HEK293 (cell line): ENCODE measurements at regions not wholly inside any gene's neighbourhood (a gene's known extent, or its start where the extent isn't known, plus 50 kb on each side); places are given as distances from the start of the nearest gene placed in this dataset.

ENCODE experiments used
- CTCF ChIA-PET: fragments of 350-600 bp; formaldehyde crosslinking; extraction: SDS; loops from one replicate; lab custom pipeline; 2021; ENCODE audit warnings: antibody characterized with exemption; lab: Yijun Ruan, JAX
- POLR2A ChIA-PET: fragments of 300-600 bp; formaldehyde crosslinking; extraction: SDS; loops from one replicate; lab custom pipeline; 2020; ENCODE audit warnings: antibody characterized with exemption, inconsistent platforms; lab: Yijun Ruan, JAX
- H3K27ac ChIP-seq: fragments of 200-500 bp; sonication (Bioruptor generic); 2 replicates; pipeline ENCODE4 v1.5.1; 2014; ENCODE audit warnings: low read depth, low read length, control low read depth, inconsistent platforms; ENCODE audit errors: extremely low read depth
- H3K36me3 ChIP-seq, 2 experiments: fragments of 200-500 bp in 1 of 2; sonication (Bioruptor generic) in 1 of 2; 1 replicate in 1 of 2; 2 replicates in 1 of 2; pipeline ENCODE4 v1.5.1; 2014 to 2017; ENCODE audit warnings: inconsistent platforms in 2 of 2, low read length in 2 of 2; ENCODE audit not compliant: control insufficient read depth in 2 of 2, insufficient read depth in 1 of 2
- H3K4me1 ChIP-seq: fragments of 200-500 bp; sonication (Bioruptor generic); 2 replicates; pipeline ENCODE4 v1.5.1; 2014; ENCODE audit warnings: mild to moderate bottlenecking, low read length, inconsistent platforms; ENCODE audit not compliant: control insufficient read depth, insufficient read depth
- H3K4me3 ChIP-seq: 2 replicates; pipeline ENCODE4 v1.5.1; 2011; ENCODE audit warnings: low read depth, mild to moderate bottlenecking, control low read depth, low read length, moderate library complexity
- H3K9me3 ChIP-seq: fragments of 200-500 bp; sonication (Bioruptor generic); 2 replicates; pipeline ENCODE4 v1.5.1; 2014; ENCODE audit warnings: low read depth, low read length, inconsistent platforms; ENCODE audit not compliant: control insufficient read depth, insufficient read depth
- KLF1 ChIP-seq: fragments of 450-650 bp; formaldehyde crosslinking; IDR thresholded peaks from 2 replicates; pipeline ENCODE4 v1.5.1; 2016; ENCODE audit warnings: missing biosample characterization, missing genetic modification characterization
- SALL2 ChIP-seq: fragments of 450-650 bp; formaldehyde crosslinking; IDR thresholded peaks from 2 replicates; pipeline ENCODE4 v1.5.0; 2017; ENCODE audit warnings: missing biosample characterization, mild to moderate bottlenecking, missing genetic modification characterization, borderline replicate concordance
- TCF7L2 ChIP-seq: IDR thresholded peaks from 2 replicates; pipeline ENCODE4 v1.6.1; 2011; ENCODE audit warnings: low read depth, mild to moderate bottlenecking, inconsistent platforms, low read length, moderate library complexity, borderline replicate concordance
- ZIC2 ChIP-seq: fragments of 450-650 bp; formaldehyde crosslinking; IDR thresholded peaks from 2 replicates; pipeline ENCODE4 v1.5.1; 2016; ENCODE audit warnings: missing biosample characterization, missing genetic modification characterization
- ZNF114 ChIP-seq: fragments of 450-650 bp; formaldehyde crosslinking; IDR thresholded peaks from 2 replicates; pipeline ENCODE4 v1.5.0; 2017; ENCODE audit warnings: missing biosample characterization, missing genetic modification characterization
- ZNF266 ChIP-seq: fragments of 450-650 bp; formaldehyde crosslinking; IDR thresholded peaks from 2 replicates; pipeline ENCODE4 v1.5.1; 2016; ENCODE audit warnings: missing biosample characterization, missing genetic modification characterization, low read depth
- ZNF366 ChIP-seq: fragments of 450-650 bp; formaldehyde crosslinking; conservative IDR thresholded peaks from 2 replicates; pipeline ENCODE4 v1.5.1; 2016; ENCODE audit warnings: missing biosample characterization, missing genetic modification characterization
- ZNF473 ChIP-seq: fragments of 450-650 bp; formaldehyde crosslinking; IDR thresholded peaks from 2 replicates; pipeline ENCODE4 v1.5.1; 2017; ENCODE audit warnings: missing biosample characterization, missing genetic modification characterization
- ZNF501 ChIP-seq: fragments of 450-650 bp; formaldehyde crosslinking; IDR thresholded peaks from 2 replicates; pipeline ENCODE4 v1.5.1; 2016; ENCODE audit warnings: missing biosample characterization, missing genetic modification characterization
- ZNF624 ChIP-seq: fragments of 450-650 bp; formaldehyde crosslinking; IDR thresholded peaks from 2 replicates; pipeline ENCODE4 v1.5.1; 2017; ENCODE audit warnings: missing biosample characterization, missing genetic modification characterization
- ZNF654 ChIP-seq: fragments of 450-650 bp; formaldehyde crosslinking; IDR thresholded peaks from 2 replicates; pipeline ENCODE4 v1.5.1; 2016; ENCODE audit warnings: low read depth, missing biosample characterization, missing genetic modification characterization
- ZNF707 ChIP-seq: fragments of 450-650 bp; formaldehyde crosslinking; IDR thresholded peaks from 2 replicates; pipeline ENCODE4 v1.5.1; 2016; ENCODE audit warnings: missing biosample characterization, missing genetic modification characterization
- ZNF830 ChIP-seq: fragments of 450-650 bp; IDR thresholded peaks from 2 replicates; pipeline ENCODE4 v1.5.0; 2018; ENCODE audit warnings: missing biosample characterization, missing genetic modification characterization, low read depth, mild to moderate bottlenecking, moderate library complexity
- TF ChIP-seq, protein P1 (sequence below): fragments of 450-650 bp; formaldehyde crosslinking; IDR thresholded peaks from 2 replicates; pipeline ENCODE4 v1.5.1; 2016; ENCODE audit warnings: missing biosample characterization, missing genetic modification characterization
- TF ChIP-seq, protein P2 (sequence below): fragments of 450-650 bp; formaldehyde crosslinking; IDR thresholded peaks from 2 replicates; pipeline ENCODE4 v1.5.1; 2016; ENCODE audit warnings: missing biosample characterization, missing genetic modification characterization, low read depth
- TF ChIP-seq, protein P3 (sequence below): fragments of 450-650 bp; formaldehyde crosslinking; IDR thresholded peaks from 2 replicates; pipeline ENCODE4 v1.5.1; 2016; ENCODE audit warnings: missing biosample characterization, missing genetic modification characterization, borderline replicate concordance

DNA sequence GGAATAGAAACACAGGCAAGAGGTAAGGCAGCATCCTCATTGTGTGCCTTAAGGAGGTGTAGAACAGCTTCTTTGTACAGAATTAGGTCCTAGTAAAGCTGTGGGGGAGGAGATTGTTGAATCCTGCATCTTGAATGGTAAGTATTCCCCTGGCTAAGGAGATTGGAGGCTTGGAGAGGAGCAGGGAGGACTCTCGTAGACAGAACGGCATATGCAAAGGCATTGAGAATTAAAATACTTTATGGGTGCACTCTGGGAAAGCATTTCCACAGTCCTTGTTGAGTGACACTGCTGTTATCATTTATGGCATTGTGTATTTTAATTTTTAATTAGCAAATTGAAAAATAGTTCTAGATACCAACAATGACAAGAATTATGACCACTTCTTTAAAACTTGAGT lies 66.5 kb upstream of the GPR149 start:
- H3K4me3 ChIP-seq = no peak overlapping the region
- POLR2A ChIA-PET = no interaction called here
- TF ChIP-seq ZNF707 (tag by site-specific recombination) = no peak
- no peak for TF ChIP-seq ZNF830
- TF ChIP-seq, protein P1, sequence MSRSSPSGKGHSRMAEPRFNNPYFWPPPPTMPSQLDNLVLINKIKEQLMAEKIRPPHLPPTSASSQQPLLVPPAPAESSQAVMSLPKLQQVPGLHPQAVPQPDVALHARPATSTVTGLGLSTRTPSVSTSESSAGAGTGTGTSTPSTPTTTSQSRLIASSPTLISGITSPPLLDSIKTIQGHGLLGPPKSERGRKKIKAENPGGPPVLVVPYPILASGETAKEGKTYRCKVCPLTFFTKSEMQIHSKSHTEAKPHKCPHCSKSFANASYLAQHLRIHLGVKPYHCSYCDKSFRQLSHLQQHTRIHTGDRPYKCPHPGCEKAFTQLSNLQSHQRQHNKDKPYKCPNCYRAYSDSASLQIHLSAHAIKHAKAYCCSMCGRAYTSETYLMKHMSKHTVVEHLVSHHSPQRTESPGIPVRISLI (tag by site-specific recombination) = no peak
- no peak for TF ChIP-seq ZNF501 (tag by site-specific recombination)
- no peak for TF ChIP-seq TCF7L2
- TF ChIP-seq SALL2 (tag by site-specific recombination) = no peak
- TF ChIP-seq ZNF114 = no peak
- TF ChIP-seq ZNF473 (tag by site-specific recombination) = no peak
- TF ChIP-seq, protein P2, sequence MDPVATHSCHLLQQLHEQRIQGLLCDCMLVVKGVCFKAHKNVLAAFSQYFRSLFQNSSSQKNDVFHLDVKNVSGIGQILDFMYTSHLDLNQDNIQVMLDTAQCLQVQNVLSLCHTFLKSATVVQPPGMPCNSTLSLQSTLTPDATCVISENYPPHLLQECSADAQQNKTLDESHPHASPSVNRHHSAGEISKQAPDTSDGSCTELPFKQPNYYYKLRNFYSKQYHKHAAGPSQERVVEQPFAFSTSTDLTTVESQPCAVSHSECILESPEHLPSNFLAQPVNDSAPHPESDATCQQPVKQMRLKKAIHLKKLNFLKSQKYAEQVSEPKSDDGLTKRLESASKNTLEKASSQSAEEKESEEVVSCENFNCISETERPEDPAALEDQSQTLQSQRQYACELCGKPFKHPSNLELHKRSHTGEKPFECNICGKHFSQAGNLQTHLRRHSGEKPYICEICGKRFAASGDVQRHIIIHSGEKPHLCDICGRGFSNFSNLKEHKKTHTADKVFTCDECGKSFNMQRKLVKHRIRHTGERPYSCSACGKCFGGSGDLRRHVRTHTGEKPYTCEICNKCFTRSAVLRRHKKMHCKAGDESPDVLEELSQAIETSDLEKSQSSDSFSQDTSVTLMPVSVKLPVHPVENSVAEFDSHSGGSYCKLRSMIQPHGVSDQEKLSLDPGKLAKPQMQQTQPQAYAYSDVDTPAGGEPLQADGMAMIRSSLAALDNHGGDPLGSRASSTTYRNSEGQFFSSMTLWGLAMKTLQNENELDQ (tag by site-specific recombination) = no peak
- no peak for TF ChIP-seq ZNF266 (tag by site-specific recombination)
- no peak for TF ChIP-seq KLF1 (tag by site-specific recombination)
- no peak for TF ChIP-seq ZNF624 (tag by site-specific recombination)
- TF ChIP-seq ZNF366 = no peak
- H3K9me3 ChIP-seq = no peaks in the 10 kb centered on the region
- CTCF ChIA-PET = no interaction called here
- no peaks in the 10 kb centered on the region for H3K4me1 ChIP-seq
- no peaks in the 10 kb centered on the region for H3K36me3 ChIP-seq
- H3K27ac ChIP-seq = no peak overlapping the region

DNA sequence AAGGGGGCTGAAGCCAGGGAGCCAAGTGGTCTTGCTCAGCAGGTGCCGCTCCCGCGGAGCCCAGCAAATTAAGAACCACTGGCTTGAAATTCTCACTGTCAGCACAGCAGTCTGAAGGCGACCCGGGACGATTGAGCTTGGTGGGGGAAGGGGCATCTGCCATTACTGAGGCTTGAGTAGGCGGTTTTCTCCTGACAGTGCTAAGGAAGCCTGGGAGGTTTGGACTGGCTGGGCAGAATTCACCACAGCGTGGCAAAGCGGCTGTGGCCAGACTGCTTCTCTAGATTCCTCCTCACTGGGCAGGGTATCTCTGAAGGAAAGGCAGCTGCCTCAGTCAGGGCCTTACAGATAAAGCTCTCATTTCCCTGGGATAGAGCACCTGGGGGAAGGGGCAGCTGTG lies 57.0 kb upstream of the GPR149 start:
- no peak overlapping the region for H3K27ac ChIP-seq
- H3K4me1 ChIP-seq = no peaks in the 10 kb centered on the region
- no peaks in the 10 kb centered on the region for H3K9me3 ChIP-seq
- H3K4me3 ChIP-seq = no peak overlapping the region
- TF ChIP-seq ZNF654 (tag by site-specific recombination) (no peak), ZIC2 (tag by site-specific recombination) (peak; percentile 23; the same call in 1 of the 2 replicates)
- TF ChIP-seq, protein P3, sequence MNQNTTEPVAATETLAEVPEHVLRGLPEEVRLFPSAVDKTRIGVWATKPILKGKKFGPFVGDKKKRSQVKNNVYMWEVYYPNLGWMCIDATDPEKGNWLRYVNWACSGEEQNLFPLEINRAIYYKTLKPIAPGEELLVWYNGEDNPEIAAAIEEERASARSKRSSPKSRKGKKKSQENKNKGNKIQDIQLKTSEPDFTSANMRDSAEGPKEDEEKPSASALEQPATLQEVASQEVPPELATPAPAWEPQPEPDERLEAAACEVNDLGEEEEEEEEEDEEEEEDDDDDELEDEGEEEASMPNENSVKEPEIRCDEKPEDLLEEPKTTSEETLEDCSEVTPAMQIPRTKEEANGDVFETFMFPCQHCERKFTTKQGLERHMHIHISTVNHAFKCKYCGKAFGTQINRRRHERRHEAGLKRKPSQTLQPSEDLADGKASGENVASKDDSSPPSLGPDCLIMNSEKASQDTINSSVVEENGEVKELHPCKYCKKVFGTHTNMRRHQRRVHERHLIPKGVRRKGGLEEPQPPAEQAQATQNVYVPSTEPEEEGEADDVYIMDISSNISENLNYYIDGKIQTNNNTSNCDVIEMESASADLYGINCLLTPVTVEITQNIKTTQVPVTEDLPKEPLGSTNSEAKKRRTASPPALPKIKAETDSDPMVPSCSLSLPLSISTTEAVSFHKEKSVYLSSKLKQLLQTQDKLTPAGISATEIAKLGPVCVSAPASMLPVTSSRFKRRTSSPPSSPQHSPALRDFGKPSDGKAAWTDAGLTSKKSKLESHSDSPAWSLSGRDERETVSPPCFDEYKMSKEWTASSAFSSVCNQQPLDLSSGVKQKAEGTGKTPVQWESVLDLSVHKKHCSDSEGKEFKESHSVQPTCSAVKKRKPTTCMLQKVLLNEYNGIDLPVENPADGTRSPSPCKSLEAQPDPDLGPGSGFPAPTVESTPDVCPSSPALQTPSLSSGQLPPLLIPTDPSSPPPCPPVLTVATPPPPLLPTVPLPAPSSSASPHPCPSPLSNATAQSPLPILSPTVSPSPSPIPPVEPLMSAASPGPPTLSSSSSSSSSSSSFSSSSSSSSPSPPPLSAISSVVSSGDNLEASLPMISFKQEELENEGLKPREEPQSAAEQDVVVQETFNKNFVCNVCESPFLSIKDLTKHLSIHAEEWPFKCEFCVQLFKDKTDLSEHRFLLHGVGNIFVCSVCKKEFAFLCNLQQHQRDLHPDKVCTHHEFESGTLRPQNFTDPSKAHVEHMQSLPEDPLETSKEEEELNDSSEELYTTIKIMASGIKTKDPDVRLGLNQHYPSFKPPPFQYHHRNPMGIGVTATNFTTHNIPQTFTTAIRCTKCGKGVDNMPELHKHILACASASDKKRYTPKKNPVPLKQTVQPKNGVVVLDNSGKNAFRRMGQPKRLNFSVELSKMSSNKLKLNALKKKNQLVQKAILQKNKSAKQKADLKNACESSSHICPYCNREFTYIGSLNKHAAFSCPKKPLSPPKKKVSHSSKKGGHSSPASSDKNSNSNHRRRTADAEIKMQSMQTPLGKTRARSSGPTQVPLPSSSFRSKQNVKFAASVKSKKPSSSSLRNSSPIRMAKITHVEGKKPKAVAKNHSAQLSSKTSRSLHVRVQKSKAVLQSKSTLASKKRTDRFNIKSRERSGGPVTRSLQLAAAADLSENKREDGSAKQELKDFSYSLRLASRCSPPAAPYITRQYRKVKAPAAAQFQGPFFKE = no peak
- ChIA-PET CTCF (no interaction called here), POLR2A (no interaction called here)
- no peaks in the 10 kb centered on the region for H3K36me3 ChIP-seq
